H9 (cell line): ENCODE measurements at regions not wholly inside any gene's neighbourhood (a gene's known extent, or its start where the extent isn't known, plus 50 kb on each side); places are given as distances from the start of the nearest gene placed in this dataset.

Experiments used
- DNase-seq: peaks from one replicate; pipeline ENCODE4 v3.0.0-alpha.2; 2017
- H2AFZ ChIP-seq: one replicate; pipeline ENCODE4 v1.6.1; 2013; ENCODE audit warnings: mild to moderate bottlenecking, low read length, control low read depth, moderate library complexity
- H2AK5ac ChIP-seq: 2 replicates; pipeline ENCODE4 v1.6.1; 2013; ENCODE audit warnings: low read length, control low read depth, mixed read lengths; ENCODE audit not compliant: insufficient read length
- H2BK120ac ChIP-seq: one replicate; pipeline ENCODE4 v1.6.1; 2013; ENCODE audit warnings: low read depth, mild to moderate bottlenecking, low read length, control low read depth, inconsistent platforms; ENCODE audit not compliant: poor library complexity, severe bottlenecking
- H2BK12ac ChIP-seq: 2 replicates; pipeline ENCODE4 v1.6.1; 2013; ENCODE audit warnings: low read length, control low read depth, mixed read lengths, low read depth; ENCODE audit not compliant: insufficient read length
- H2BK15ac ChIP-seq: 2 replicates; pipeline ENCODE4 v1.6.1; 2013; ENCODE audit warnings: low read depth, low read length, control low read depth
- H2BK20ac ChIP-seq: one replicate; pipeline ENCODE4 v1.6.1; 2013; ENCODE audit warnings: low read depth, mild to moderate bottlenecking, low read length, control low read depth, inconsistent platforms; ENCODE audit not compliant: poor library complexity, severe bottlenecking
- H2BK5ac ChIP-seq: 2 replicates; pipeline ENCODE4 v1.6.1; 2013; ENCODE audit warnings: low read length, control low read depth, mixed read lengths; ENCODE audit not compliant: insufficient read length
- H3K14ac ChIP-seq: 2 replicates; pipeline ENCODE4 v1.6.1; 2013; ENCODE audit warnings: low read length, control low read depth; ENCODE audit not compliant: insufficient read depth
- H3K18ac ChIP-seq: 2 replicates; pipeline ENCODE4 v1.6.1; 2013; ENCODE audit warnings: low read depth, mild to moderate bottlenecking, mixed read lengths, low read length, control low read depth; ENCODE audit not compliant: insufficient read length
- H3K23ac ChIP-seq: 2 replicates; pipeline ENCODE4 v1.6.1; 2013; ENCODE audit warnings: low read length, control low read depth, mixed read lengths, low read depth; ENCODE audit not compliant: insufficient read length
- H3K23me2 ChIP-seq: 2 replicates; pipeline ENCODE4 v1.6.1; 2013; ENCODE audit warnings: low read depth, mild to moderate bottlenecking, mixed read lengths, low read length, control low read depth; ENCODE audit not compliant: insufficient read length, poor library complexity, severe bottlenecking
- H3K27ac ChIP-seq: 2 replicates; pipeline ENCODE4 v1.5.1; 2013; ENCODE audit warnings: low read length, control low read depth, mixed read lengths, low read depth; ENCODE audit not compliant: insufficient read length
- H3K27me3 ChIP-seq: 2 replicates; pipeline ENCODE4 v1.6.1; 2013; ENCODE audit warnings: low read length, control low read depth, inconsistent platforms; ENCODE audit not compliant: insufficient read depth
- H3K4ac ChIP-seq: 2 replicates; pipeline ENCODE4 v1.6.1; 2013; ENCODE audit warnings: low read depth, mild to moderate bottlenecking, control low read depth, inconsistent platforms, low read length, moderate library complexity
- H3K4me1 ChIP-seq: 2 replicates; pipeline ENCODE4 v1.6.1; 2013; ENCODE audit warnings: low read length, control low read depth, inconsistent platforms; ENCODE audit not compliant: insufficient read depth
- H3K4me2 ChIP-seq: 2 replicates; pipeline ENCODE4 v1.6.1; 2013; ENCODE audit warnings: low read length, control low read depth, mixed read lengths; ENCODE audit not compliant: insufficient read length, insufficient read depth
- H3K56ac ChIP-seq: 2 replicates; pipeline ENCODE4 v1.6.1; 2013; ENCODE audit warnings: low read depth, mild to moderate bottlenecking, mixed read lengths, low read length, control low read depth; ENCODE audit not compliant: insufficient read length
- H3K79me1 ChIP-seq: 2 replicates; pipeline ENCODE4 v1.6.1; 2013; ENCODE audit warnings: low read depth, mild to moderate bottlenecking, moderate library complexity, low read length, control low read depth, inconsistent platforms; ENCODE audit not compliant: insufficient read depth, poor library complexity, severe bottlenecking
- H3K79me2 ChIP-seq: 2 replicates; pipeline ENCODE4 v1.6.1; 2013; ENCODE audit warnings: low read length, control low read depth, inconsistent platforms; ENCODE audit not compliant: insufficient read depth
- H3K9ac ChIP-seq: 2 replicates; pipeline ENCODE4 v1.6.1; 2013; ENCODE audit warnings: low read length, control low read depth, mixed read lengths; ENCODE audit not compliant: insufficient read length; ENCODE audit errors: extremely low read depth
- H3K9me3 ChIP-seq: one replicate; pipeline ENCODE4 v1.6.1; 2013; ENCODE audit warnings: low read depth, low read length, inconsistent platforms; ENCODE audit not compliant: control insufficient read depth
- H3T11ph ChIP-seq: one replicate; pipeline ENCODE4 v1.6.1; 2013; ENCODE audit warnings: mild to moderate bottlenecking, low read length, control low read depth, inconsistent platforms
- H4K20me1 ChIP-seq: one replicate; pipeline ENCODE4 v1.6.1; 2013; ENCODE audit not compliant: control insufficient read depth, insufficient read length, insufficient read depth
- H4K5ac ChIP-seq: 2 replicates; pipeline ENCODE4 v1.6.1; 2013; ENCODE audit warnings: low read depth, mild to moderate bottlenecking, mixed read lengths, low read length, control low read depth; ENCODE audit not compliant: insufficient read length
- H4K8ac ChIP-seq: replicated peaks from 2 replicates; pipeline ENCODE4 v1.6.1; 2013; ENCODE audit warnings: low read length, control low read depth, mixed read lengths, low read depth; ENCODE audit not compliant: insufficient read length
- H4K91ac ChIP-seq: 2 replicates; pipeline ENCODE4 v1.6.1; 2013; ENCODE audit warnings: low read depth, mild to moderate bottlenecking, moderate library complexity, mixed read lengths, low read length, control low read depth; ENCODE audit not compliant: insufficient read length
- H3K27ac Mint-ChIP-seq, 3 experiments: 2 replicates in 2 of 3; 3 replicates in 1 of 3; pipeline ENCODE4 v1.8.0; 2020 to 2021; ENCODE audit warnings: mixed read lengths in 3 of 3, mild to moderate bottlenecking in 1 of 3, moderate library complexity in 1 of 3
- H3K27me3 Mint-ChIP-seq: 2 replicates; pipeline ENCODE4 v1.8.0; 2021; ENCODE audit warnings: low read depth, mild to moderate bottlenecking, moderate library complexity, mixed read lengths
- H3K36me3 Mint-ChIP-seq, 3 experiments: 2 replicates in 2 of 3; 3 replicates in 1 of 3; pipeline ENCODE4 v1.8.0; 2020 to 2021; ENCODE audit warnings: low read depth in 3 of 3, mixed read lengths in 3 of 3; ENCODE audit not compliant: insufficient read depth in 1 of 3
- H3K4me1 Mint-ChIP-seq, 2 experiments: 2 replicates each; pipeline ENCODE4 v1.8.0; 2020; ENCODE audit warnings: mixed read lengths in 2 of 2
- H3K4me3 Mint-ChIP-seq, 2 experiments: 2 replicates in 1 of 2; 3 replicates in 1 of 2; pipeline ENCODE4 v1.8.0; 2020 to 2021; ENCODE audit warnings: mild to moderate bottlenecking in 2 of 2, mixed read lengths in 2 of 2, moderate library complexity in 1 of 2
- H3K9me3 Mint-ChIP-seq, 2 experiments: 2 replicates in 1 of 2; 3 replicates in 1 of 2; pipeline ENCODE4 v1.8.0; 2020; ENCODE audit warnings: mild to moderate bottlenecking in 2 of 2, mixed read lengths in 2 of 2, moderate library complexity in 1 of 2
- CTCF ChIP-seq: fragments of 200-600 bp; sonication (generic); conservative IDR thresholded peaks from 3 replicates; pipeline ENCODE4 v1.8.0; 2021; ENCODE audit warnings: antibody characterized with exemption, mild to moderate bottlenecking
- WGBS: extraction: QIAGEN DNeasy Blood & Tissue Kit; methylation state at CpG from one replicate; pipeline ENCODE4 v1.1.7; 2013; ENCODE audit warnings: missing lambda C conversion rate, low lambda C conversion rate, mixed read lengths; ENCODE audit not compliant: insufficient read length; ENCODE audit errors: extremely low coverage; 5-methylcytosine and 5-hydroxymethylcytosine counted together

GRCh38 chr3:94459167-94459566 lies 396.3 kb downstream of the NSUN3 start:
- DNase-seq = no peak
- Mint-ChIP-seq H3K9me3 (no peaks in the 10 kb centered on the region), H3K27ac (no peak overlapping the region), H3K27me3 (no peaks in the 10 kb centered on the region), H3K36me3 (no peaks in the 10 kb centered on the region), H3K4me3 (no peak overlapping the region), H3K4me1 (peaks cover 9% of the 10 kb centered on the region in 2 experiments; a peak in 3 of 4 replicates)
- no peak for TF ChIP-seq CTCF
- no peak overlapping the region for H3K56ac ChIP-seq
- H3K27ac ChIP-seq = no peak overlapping the region
- no peak overlapping the region for H2AFZ ChIP-seq
- no peak overlapping the region for H2BK5ac ChIP-seq
- no peak overlapping the region for H2BK12ac ChIP-seq
- H2BK15ac ChIP-seq = no peak overlapping the region
- H4K8ac ChIP-seq = no peak overlapping the region
- no peak overlapping the region for H3T11ph ChIP-seq
- H4K91ac ChIP-seq = no peak overlapping the region
- no peak overlapping the region for H3K4ac ChIP-seq
- H3K4me1 ChIP-seq = peaks cover 2% of the 10 kb centered on the region; the same call in 1 of the 2 replicates
- no peak overlapping the region for H2BK120ac ChIP-seq
- H2BK20ac ChIP-seq = no peak overlapping the region
- no peak overlapping the region for H2AK5ac ChIP-seq
- H3K4me2 ChIP-seq = no peak overlapping the region
- no peaks in the 10 kb centered on the region for H3K23me2 ChIP-seq
- no peak overlapping the region for H4K5ac ChIP-seq
- no peak overlapping the region for H3K23ac ChIP-seq
- H4K20me1 ChIP-seq = no peaks in the 10 kb centered on the region
- WGBS = no CpG with 5 or more reads among the region's 1 CpG
- H3K9ac ChIP-seq = no peak overlapping the region
- no peak overlapping the region for H3K18ac ChIP-seq
- H3K27me3 ChIP-seq = no peaks in the 10 kb centered on the region
- no peaks in the 10 kb centered on the region for H3K79me2 ChIP-seq
- H3K14ac ChIP-seq = no peak overlapping the region
- H3K9me3 ChIP-seq = no peaks in the 10 kb centered on the region
- H3K79me1 ChIP-seq = no peaks in the 10 kb centered on the region
